SK-N-SH (cell line): ENCODE measurements at regions not wholly inside any gene's neighbourhood (a gene's known extent, or its start where the extent isn't known, plus 50 kb on each side); places are given as distances from the start of the nearest gene placed in this dataset.
A peak's percentile ranks its signal among the peaks of the same experiment; 100 is the strongest.

Experiments
- CTCF ChIA-PET: fragments of 300-600, 350-600 bp; formaldehyde crosslinking; extraction: SDS; loops from one replicate; lab custom pipeline; 2021; lab: Yijun Ruan, JAX
- POLR2A ChIA-PET: fragments of 350-600 bp; sonication (Branson Sonifier 250); formaldehyde crosslinking; extraction: SDS; loops from one replicate; lab custom pipeline; 2020; ENCODE audit warnings: antibody characterized with exemption, inconsistent platforms; lab: Yijun Ruan, JAX
- DNase-seq: peaks from one replicate; pipeline ENCODE4 v3.0.0; 2012
- H2AFZ ChIP-seq: fragments of 200-600 bp; sonication (generic); 2 replicates; pipeline ENCODE4 v1.8.1; 2016; ENCODE audit warnings: antibody characterized with exemption, mild to moderate bottlenecking, low read depth
- H3F3A ChIP-seq: fragments of 200-600 bp; sonication (generic); replicated peaks from 2 replicates; pipeline ENCODE3; 2016; ENCODE audit warnings: antibody characterized with exemption, mild to moderate bottlenecking; ENCODE audit not compliant: insufficient read depth
- H3K27ac ChIP-seq, 2 experiments: fragments of 200-500 bp in 1 of 2; fragments of 200-600 bp in 1 of 2; sonication (Bioruptor generic) in 1 of 2; sonication (generic), shearing (Covaris generic) in 1 of 2; 2 replicates each; pipeline versions ENCODE4 v1.5.1 to v1.6.1; 2014 to 2016; ENCODE audit warnings: low read depth in 2 of 2, inconsistent platforms in 1 of 2, low read length in 1 of 2, mild to moderate bottlenecking in 1 of 2, mixed read lengths in 1 of 2
- H3K27me3 ChIP-seq: fragments of 200-600 bp; sonication (generic), shearing (Covaris generic); 2 replicates; pipeline ENCODE4 v1.6.1; 2016; ENCODE audit warnings: mixed run types; ENCODE audit not compliant: insufficient read depth
- H3K36me3 ChIP-seq, 2 experiments: fragments of 200-500 bp in 1 of 2; fragments of 200-600 bp in 1 of 2; sonication (Bioruptor generic) in 1 of 2; sonication (generic) in 1 of 2; replicated peaks in 1 of 2; 2 replicates each; pipeline versions ENCODE3 to v1.5.1; 2014 to 2016; ENCODE audit warnings: low read length in 1 of 2, mild to moderate bottlenecking in 1 of 2; ENCODE audit not compliant: insufficient read depth in 2 of 2, control insufficient read depth in 1 of 2
- H3K4me1 ChIP-seq, 2 experiments: fragments of 200-500 bp in 1 of 2; fragments of 200-600 bp in 1 of 2; sonication (Bioruptor generic) in 1 of 2; sonication (generic), shearing (Covaris generic) in 1 of 2; 2 replicates each; pipeline versions ENCODE4 v1.5.1 to v1.6.1; 2014 to 2016; ENCODE audit warnings: low read depth in 1 of 2, low read length in 1 of 2, mixed run types in 1 of 2; ENCODE audit not compliant: insufficient read depth in 2 of 2, control insufficient read depth in 1 of 2
- H3K4me2 ChIP-seq: fragments of 200-600 bp; sonication (generic), shearing (Covaris generic); 2 replicates; pipeline ENCODE4 v1.6.1; 2017; ENCODE audit warnings: mixed run types
- H3K4me3 ChIP-seq, 2 experiments: fragments of 200-500 bp in 1 of 2; fragments of 200-600 bp in 1 of 2; sonication (Bioruptor generic) in 1 of 2; sonication (generic), shearing (Covaris generic) in 1 of 2; 2 replicates each; pipeline versions ENCODE4 v1.5.1 to v1.8.1; 2014 to 2016; ENCODE audit warnings: low read depth in 2 of 2, inconsistent platforms in 1 of 2, low read length in 1 of 2, mild to moderate bottlenecking in 1 of 2, mixed read lengths in 1 of 2, moderate library complexity in 1 of 2
- H3K79me2 ChIP-seq: fragments of 200-600 bp; sonication (generic); 2 replicates; pipeline ENCODE4 v1.8.1; 2017; ENCODE audit warnings: mild to moderate bottlenecking; ENCODE audit not compliant: insufficient read depth
- H3K9ac ChIP-seq: fragments of 200-600 bp; sonication (generic); 2 replicates; pipeline ENCODE4 v1.6.1; 2017; ENCODE audit warnings: mixed run types
- H3K9me2 ChIP-seq: fragments of 200-600 bp; sonication (generic); 2 replicates; pipeline ENCODE4 v1.6.1; 2017; ENCODE audit warnings: mixed run types
- H3K9me3 ChIP-seq: fragments of 200-600 bp; sonication (generic); 2 replicates; pipeline ENCODE4 v1.6.1; 2017; ENCODE audit warnings: mixed run types, mild to moderate bottlenecking, moderate library complexity
- H4K20me1 ChIP-seq: fragments of 200-600 bp; sonication (generic); 2 replicates; pipeline ENCODE4 v1.6.1; 2017; ENCODE audit warnings: mild to moderate bottlenecking, mixed run types; ENCODE audit not compliant: insufficient read depth
- CHD2 ChIP-seq: fragments of 150-350 bp; IDR thresholded peaks from 2 replicates; pipeline ENCODE4 v1.6.1; 2018; ENCODE audit warnings: low read length; ENCODE audit not compliant: partially characterized antibody
- EP300 ChIP-seq, 2 experiments: IDR thresholded peaks; 2 replicates each; pipeline versions ENCODE4 v1.4.0 to v1.6.1; 2012; ENCODE audit warnings: borderline replicate concordance in 1 of 2, low read depth in 1 of 2, low read length in 1 of 2
- IRF3 ChIP-seq: fragments of 150-350 bp; IDR thresholded peaks from 2 replicates; pipeline ENCODE4 v1.6.1; 2016; ENCODE audit warnings: mild to moderate bottlenecking, low read depth, low read length
- JUND ChIP-seq: IDR thresholded peaks from 2 replicates; pipeline ENCODE4 v1.4.0; 2012
- MAX ChIP-seq: IDR thresholded peaks from 2 replicates; pipeline ENCODE4 v1.4.0; 2012; ENCODE audit warnings: low read depth
- NRF1 ChIP-seq: IDR thresholded peaks from 2 replicates; pipeline ENCODE4 v1.6.1; 2012; ENCODE audit warnings: low read depth, mild to moderate bottlenecking, low read length
- PBX3 ChIP-seq: IDR thresholded peaks from 2 replicates; pipeline ENCODE4; 2012
- POLR2AphosphoS5 ChIP-seq: IDR thresholded peaks from 2 replicates; pipeline ENCODE4 v1.6.1; 2012; ENCODE audit warnings: low read depth, low read length
- RCOR1 ChIP-seq: fragments of 150-350 bp; IDR thresholded peaks from 2 replicates; pipeline ENCODE4 v1.6.1; 2017; ENCODE audit warnings: antibody characterized with exemption, low read length
- RFX5 ChIP-seq: IDR thresholded peaks from 2 replicates; pipeline ENCODE4 v1.6.1; 2012; ENCODE audit warnings: mild to moderate bottlenecking, improper control_type of control experiment, low read length
- SIN3A ChIP-seq: IDR thresholded peaks from 2 replicates; pipeline ENCODE4 v1.6.1; 2012; ENCODE audit warnings: low read depth, mild to moderate bottlenecking, low read length, moderate library complexity, borderline replicate concordance
- SMC3 ChIP-seq: IDR thresholded peaks from 2 replicates; pipeline ENCODE4 v1.6.1; 2012; ENCODE audit warnings: low read depth, low read length, improper control_type of control experiment
- YY1 ChIP-seq: IDR thresholded peaks from 2 replicates; pipeline ENCODE4 v1.4.0; 2012; ENCODE audit warnings: low read depth, mild to moderate bottlenecking
- WGBS: methylation state at CpG from one replicate; pipeline ENCODE4 v1.1.6; 2017; ENCODE audit warnings: low lambda C conversion rate; 5-methylcytosine and 5-hydroxymethylcytosine counted together

DNA sequence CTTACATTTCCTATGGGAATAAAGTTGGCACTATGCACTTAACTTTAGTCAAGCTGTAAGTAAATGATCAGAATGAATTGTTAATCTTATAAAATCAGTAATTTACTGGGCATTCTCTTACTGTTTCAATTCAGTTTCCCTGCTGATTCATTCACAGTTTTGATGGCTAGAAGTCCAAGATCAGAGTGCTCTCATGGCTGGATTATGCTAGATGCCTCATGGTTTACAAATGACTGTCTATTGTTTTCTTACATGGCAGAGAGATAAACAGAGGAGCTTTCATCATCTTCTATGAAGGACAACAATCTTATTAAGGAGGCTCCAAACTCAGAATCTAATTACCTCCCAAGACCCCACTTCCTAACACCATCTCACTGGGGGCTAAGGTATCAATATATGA lies 135.1 kb upstream of the CARD18 start:
- Histone ChIP-seq H3K4me1 (peaks cover 0 to 2% of the 10 kb centered on the region in 2 experiments; a peak in 2 of 4 replicates), H3K27ac (no peak overlapping the region), H3K4me2 (no peak overlapping the region), H3K36me3 (no peaks in the 10 kb centered on the region), H4K20me1 (no peaks in the 10 kb centered on the region), H3K27me3 (no peaks in the 10 kb centered on the region), H3K4me3 (no peak overlapping the region), H3K9me2 (no peaks in the 10 kb centered on the region), H3K9ac (no peak overlapping the region), H3K9me3 (no peaks in the 10 kb centered on the region), H2AFZ (no peak overlapping the region)
- CTCF ChIA-PET = no interaction called here
- POLR2A ChIA-PET = no interaction called here
- DNase-seq = no peak
- TF ChIP-seq YY1 (no peak), MAX (no peak), NRF1 (no peak), IRF3 (no peak), RCOR1 (no peak), EP300 (IDR thresholded peaks at IDR 0.05; ENCODE audit: borderline replicate concordance in 1 of 2, low read depth in 1 of 2, low read length in 1 of 2) (no peak), JUND (no peak), POLR2AphosphoS5 (no peak), SIN3A (no peak)
- TF ChIP-seq, all 33 proteins: peak for 0
- Histone ChIP-seq H3F3A (no peaks in the 10 kb centered on the region), H3K79me2 (no peaks in the 10 kb centered on the region)

DNA sequence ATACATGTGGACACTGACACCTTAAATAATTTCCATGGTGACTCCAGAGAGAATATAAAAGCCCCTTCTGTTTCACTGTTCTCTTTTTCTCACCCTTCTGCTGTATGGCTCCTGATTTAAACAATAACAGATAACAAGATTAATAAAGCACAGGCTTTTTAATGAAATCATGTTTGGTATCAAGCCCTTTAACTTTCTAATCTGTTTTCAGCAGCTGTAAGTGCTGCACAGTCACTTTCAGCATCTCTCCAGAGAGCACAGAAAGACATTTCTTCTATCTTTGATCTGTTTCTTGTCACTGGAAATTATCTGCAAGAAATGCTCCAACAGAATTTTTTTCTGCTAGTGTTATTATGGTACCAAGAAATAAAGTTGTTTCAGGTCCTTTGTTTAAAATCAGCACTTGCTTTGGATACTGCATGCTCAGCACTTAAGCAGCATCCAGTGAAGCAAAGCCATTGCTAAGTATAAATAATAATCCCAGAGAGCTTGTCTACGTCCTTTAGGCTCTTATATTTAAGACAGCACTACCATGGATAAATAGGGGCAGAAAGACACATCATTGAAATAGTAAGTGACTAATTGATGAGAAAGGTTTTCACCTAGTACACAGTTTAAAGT lies 134.2 kb upstream of the CARD18 start:
- no peaks in the 10 kb centered on the region for H3K9me2 ChIP-seq
- H3K9me3 ChIP-seq = no peaks in the 10 kb centered on the region
- POLR2A ChIA-PET = no interaction called here
- H3F3A ChIP-seq = no peaks in the 10 kb centered on the region
- H4K20me1 ChIP-seq = no peaks in the 10 kb centered on the region
- CTCF ChIA-PET = no interaction called here
- no peaks in the 10 kb centered on the region for H3K36me3 ChIP-seq
- no peak overlapping the region for H3K27ac ChIP-seq
- peaks cover 0 to 2% of the 10 kb centered on the region in 2 experiments; a peak in 2 of 4 replicates for H3K4me1 ChIP-seq
- H3K79me2 ChIP-seq = no peaks in the 10 kb centered on the region
- 30% methylated on average over 1 of the region's 1 CpG for WGBS
- H3K4me2 ChIP-seq = no peak overlapping the region
- no peak overlapping the region for H3K4me3 ChIP-seq
- no peak for DNase-seq
- TF ChIP-seq EP300 (IDR thresholded peaks at IDR 0.05; ENCODE audit: borderline replicate concordance in 1 of 2, low read depth in 1 of 2, low read length in 1 of 2) = peak in 1 of 2 experiments; percentile 79; a peak in 2 of 4 replicates
- no peak for TF ChIP-seq PBX3
- TF ChIP-seq YY1 = no peak
- TF ChIP-seq SMC3 = no peak
- peak; percentile 77; the same call in 1 of the 2 replicates for TF ChIP-seq RCOR1
- peak; percentile 58; the same call in 1 of the 2 replicates for TF ChIP-seq RFX5
- TF ChIP-seq CHD2 = peak; percentile 38
- TF ChIP-seq SIN3A = no peak
- no peaks in the 10 kb centered on the region for H3K27me3 ChIP-seq
- no peak overlapping the region for H3K9ac ChIP-seq
- no peak overlapping the region for H2AFZ ChIP-seq
